Stimulated activated CD4-positive, alpha-beta T cell treated with anti-CD3 and anti-CD28 coated beads, Interleukin-1b, Interleukin-23, amount 100 ng/mL, for 24 hours (primary cell): ENCODE measurements at regions not wholly inside any gene's neighbourhood (a gene's known extent, or its start where the extent isn't known, plus 50 kb on each side); places are given as distances from the start of the nearest gene placed in this dataset.
"Not testable (repeated sequence)": the region's sequence is repeated elsewhere in the genome, so short reads cannot be mapped to it uniquely, and the experiment has no call there.

Experiments
- DNase-seq, 4 experiments: peaks; one replicate each; pipeline ENCODE4 v3.0.0-alpha.2; 2020; ENCODE audit warnings: low read depth in 4 of 4, low spot score in 1 of 4

- DNase-seq = no peak
Observed at GRCh38 chr2:128503399-128504245, 185.0 kb upstream of the HS6ST1 start.

GRCh38 chr2:128504246-128505149 lies 185.8 kb upstream of the HS6ST1 start:
- DNase-seq = no peak

GRCh38 chr2:128505150-128505490 lies 186.5 kb upstream of the HS6ST1 start:
- DNase-seq = no peak

- no peak for DNase-seq
Observed at GRCh38 chr2:128505575-128506526, 187.2 kb upstream of the HS6ST1 start.

- DNase-seq = no peak
Observed at GRCh38 chr2:128506534-128506933, 187.9 kb upstream of the HS6ST1 start.

- DNase-seq = no peak
Observed at GRCh38 chr2:128510701-128511397, 192.2 kb upstream of the HS6ST1 start.

GRCh38 chr2:128511731-128512378 lies 193.2 kb upstream of the HS6ST1 start:
- no peak for DNase-seq

GRCh38 chr2:128512379-128513115 lies 193.9 kb upstream of the HS6ST1 start:
- no peak for DNase-seq

GRCh38 chr2:128513116-128513960 lies 194.7 kb upstream of the HS6ST1 start:
- DNase-seq = no peak

- no peak for DNase-seq
Observed at GRCh38 chr2:128513961-128514283, 195.3 kb upstream of the HS6ST1 start.

GRCh38 chr2:128514555-128514955 lies 195.9 kb upstream of the HS6ST1 start:
- DNase-seq = no peak

GRCh38 chr2:128516938-128517337 lies 198.3 kb upstream of the HS6ST1 start:
- no peak for DNase-seq

GRCh38 chr2:128519028-128519427 lies 200.4 kb upstream of the HS6ST1 start:
- DNase-seq = not testable (repeated sequence)

GRCh38 chr2:128519517-128520215 lies 201.0 kb upstream of the HS6ST1 start:
- DNase-seq = no peak

GRCh38 chr2:128520340-128520739 lies 201.7 kb upstream of the HS6ST1 start:
- no peak for DNase-seq

- DNase-seq = peak in 1 of 4 experiments; percentile 7
Observed at GRCh38 chr2:128520791-128521190, 202.1 kb upstream of the HS6ST1 start.

- no peak for DNase-seq
Observed at GRCh38 chr2:128521482-128521881, 202.8 kb upstream of the HS6ST1 start.

- DNase-seq = no peak
Observed at GRCh38 chr2:128522829-128523228, 204.2 kb upstream of the HS6ST1 start.
